ENCODE measurements at regions not wholly inside any gene's neighbourhood (a gene's known extent, or its start where the extent isn't known, plus 50 kb on each side); places are given as distances from the start of the nearest gene placed in this dataset.

- Mint-ChIP-seq H3K36me3 (no peaks in the 10 kb centered on the region), H3K4me3 (no peak overlapping the region), H3K27ac (no peak overlapping the region), H3K27me3 (no peaks in the 10 kb centered on the region), H3K9me3 (peaks cover 2 to 14% (median 6%) of the 10 kb centered on the region in 8 donors), H3K4me1 (no peaks in the 10 kb centered on the region)
- H3K36me3 ChIP-seq (ENCODE audit: insufficient read depth, low read length): no peaks in the 10 kb centered on the region
- H3K27ac ChIP-seq (ENCODE audit: low read depth, low read length): no peak overlapping the region
- no peaks in the 10 kb centered on the region for H3K9me3 ChIP-seq (ENCODE audit: control insufficient read depth in 1 of 2, low read length in 2 of 2)
- CTCF ChIA-PET (ENCODE audit: partially characterized antibody): no interaction called here
- H3K27me3 ChIP-seq (ENCODE audit: insufficient read depth, low read length): no peaks in the 10 kb centered on the region
- POLR2A ChIA-PET (ENCODE audit: partially characterized antibody): no interaction called here
- no peaks in the 10 kb centered on the region for H3K4me1 ChIP-seq (ENCODE audit: insufficient read depth, low read length)
- no peak overlapping the region for H3K4me3 ChIP-seq (ENCODE audit: low read length in 2 of 2)
- intact Hi-C loops (cut with micrococcal nuclease): no loop called here
- DNase-seq: no peak
These were observed 621.1 kb upstream of the ADGRB3 start for GRCh38 chr6:68013780-68014515.

- H3K4me3 Mint-ChIP-seq: no peak overlapping the region
- intact Hi-C loops (cut with micrococcal nuclease): no loop called here
- no peak overlapping the region for H3K27ac Mint-ChIP-seq
- POLR2A ChIA-PET (ENCODE audit: partially characterized antibody): no interaction called here
- Histone ChIP-seq H3K4me3 (ENCODE audit: low read length in 2 of 2) (no peak overlapping the region), H3K27me3 (ENCODE audit: insufficient read depth, low read length) (no peaks in the 10 kb centered on the region), H3K36me3 (ENCODE audit: insufficient read depth, low read length) (no peaks in the 10 kb centered on the region), H3K4me1 (ENCODE audit: insufficient read depth, low read length) (no peaks in the 10 kb centered on the region), H3K27ac (ENCODE audit: low read depth, low read length) (no peak overlapping the region), H3K9me3 (ENCODE audit: control insufficient read depth in 1 of 2, low read length in 2 of 2) (no peaks in the 10 kb centered on the region)
- H3K27me3 Mint-ChIP-seq: no peaks in the 10 kb centered on the region
- DNase-seq: no peak
- no peaks in the 10 kb centered on the region for H3K4me1 Mint-ChIP-seq
- H3K9me3 Mint-ChIP-seq: peaks cover 2 to 15% (median 5%) of the 10 kb centered on the region in 8 donors
- H3K36me3 Mint-ChIP-seq: no peaks in the 10 kb centered on the region
- CTCF ChIA-PET (ENCODE audit: partially characterized antibody): no interaction called here
These were observed 622.3 kb upstream of the ADGRB3 start for GRCh38 chr6:68012822-68013221.

GRCh38 chr6:68010936-68011335 is 624.1 kb upstream of the ADGRB3 start:
- DNase-seq: no peak
- no peaks in the 10 kb centered on the region for H3K36me3 ChIP-seq (ENCODE audit: insufficient read depth, low read length)
- H3K9me3 ChIP-seq (ENCODE audit: control insufficient read depth in 1 of 2, low read length in 2 of 2): no peaks in the 10 kb centered on the region
- peaks cover 2 to 19% (median 5%) of the 10 kb centered on the region in 8 donors for H3K9me3 Mint-ChIP-seq
- no peaks in the 10 kb centered on the region for H3K4me1 ChIP-seq (ENCODE audit: insufficient read depth, low read length)
- H3K27ac Mint-ChIP-seq: no peak overlapping the region
- H3K4me3 ChIP-seq (ENCODE audit: low read length in 2 of 2): no peak overlapping the region
- ChIA-PET CTCF (ENCODE audit: partially characterized antibody) (no interaction called here), POLR2A (ENCODE audit: partially characterized antibody) (no interaction called here)
- H3K4me1 Mint-ChIP-seq: no peaks in the 10 kb centered on the region
- H3K36me3 Mint-ChIP-seq: no peaks in the 10 kb centered on the region
- no peaks in the 10 kb centered on the region for H3K27me3 Mint-ChIP-seq
- H3K27ac ChIP-seq (ENCODE audit: low read depth, low read length): no peak overlapping the region
- no peak overlapping the region for H3K4me3 Mint-ChIP-seq
- intact Hi-C loops (cut with micrococcal nuclease): no loop called here
- no peaks in the 10 kb centered on the region for H3K27me3 ChIP-seq (ENCODE audit: insufficient read depth, low read length)

- CTCF ChIA-PET (ENCODE audit: partially characterized antibody): no interaction called here
- Mint-ChIP-seq H3K36me3 (no peaks in the 10 kb centered on the region), H3K4me3 (no peak overlapping the region), H3K4me1 (no peaks in the 10 kb centered on the region), H3K27ac (no peak overlapping the region), H3K27me3 (no peaks in the 10 kb centered on the region), H3K9me3 (peaks cover 2 to 18% (median 4%) of the 10 kb centered on the region in 8 donors)
- H3K4me3 ChIP-seq (ENCODE audit: low read length in 2 of 2): no peak overlapping the region
- no peaks in the 10 kb centered on the region for H3K36me3 ChIP-seq (ENCODE audit: insufficient read depth, low read length)
- intact Hi-C loops (cut with micrococcal nuclease): no loop called here
- no peak for DNase-seq
- H3K9me3 ChIP-seq (ENCODE audit: control insufficient read depth in 1 of 2, low read length in 2 of 2): no peaks in the 10 kb centered on the region
- no peaks in the 10 kb centered on the region for H3K27me3 ChIP-seq (ENCODE audit: insufficient read depth, low read length)
- POLR2A ChIA-PET (ENCODE audit: partially characterized antibody): no interaction called here
- no peaks in the 10 kb centered on the region for H3K4me1 ChIP-seq (ENCODE audit: insufficient read depth, low read length)
- no peak overlapping the region for H3K27ac ChIP-seq (ENCODE audit: low read depth, low read length)
These were observed 626.6 kb upstream of the ADGRB3 start for GRCh38 chr6:68008445-68008844.

GRCh38 chr6:68007717-68008116 is 627.4 kb upstream of the ADGRB3 start:
- Histone ChIP-seq H3K27ac (ENCODE audit: low read depth, low read length) (no peak overlapping the region), H3K27me3 (ENCODE audit: insufficient read depth, low read length) (no peaks in the 10 kb centered on the region), H3K4me1 (ENCODE audit: insufficient read depth, low read length) (no peaks in the 10 kb centered on the region), H3K36me3 (ENCODE audit: insufficient read depth, low read length) (no peaks in the 10 kb centered on the region), H3K4me3 (ENCODE audit: low read length in 2 of 2) (no peak overlapping the region), H3K9me3 (ENCODE audit: control insufficient read depth in 1 of 2, low read length in 2 of 2) (no peaks in the 10 kb centered on the region)
- peaks cover 0 to 18% (median 3%) of the 10 kb centered on the region in 8 donors for H3K9me3 Mint-ChIP-seq
- intact Hi-C loops (cut with micrococcal nuclease): no loop called here
- H3K4me3 Mint-ChIP-seq: no peak overlapping the region
- ChIA-PET CTCF (ENCODE audit: partially characterized antibody) (no interaction called here), POLR2A (ENCODE audit: partially characterized antibody) (no interaction called here)
- no peak for DNase-seq
- H3K27me3 Mint-ChIP-seq: no peaks in the 10 kb centered on the region
- H3K27ac Mint-ChIP-seq: no peak overlapping the region
- no peaks in the 10 kb centered on the region for H3K4me1 Mint-ChIP-seq
- H3K36me3 Mint-ChIP-seq: no peaks in the 10 kb centered on the region

GRCh38 chr6:67986694-67987232 is 648.3 kb upstream of the ADGRB3 start:
- H3K36me3 Mint-ChIP-seq: no peaks in the 10 kb centered on the region
- peaks cover 0 to 11% (median 5%) of the 10 kb centered on the region in 8 donors for H3K9me3 Mint-ChIP-seq
- no peaks in the 10 kb centered on the region for H3K4me1 Mint-ChIP-seq
- intact Hi-C loops (cut with micrococcal nuclease): no loop called here
- no peak for DNase-seq
- CTCF ChIA-PET (ENCODE audit: partially characterized antibody): no interaction called here
- no peak overlapping the region for H3K4me3 ChIP-seq (ENCODE audit: low read length in 2 of 2)
- no peaks in the 10 kb centered on the region for H3K27me3 ChIP-seq (ENCODE audit: insufficient read depth, low read length)
- H3K27ac Mint-ChIP-seq: no peak overlapping the region
- H3K4me1 ChIP-seq (ENCODE audit: insufficient read depth, low read length): no peaks in the 10 kb centered on the region
- no peak overlapping the region for H3K27ac ChIP-seq (ENCODE audit: low read depth, low read length)
- POLR2A ChIA-PET (ENCODE audit: partially characterized antibody): no interaction called here
- no peaks in the 10 kb centered on the region for H3K27me3 Mint-ChIP-seq
- no peaks in the 10 kb centered on the region for H3K36me3 ChIP-seq (ENCODE audit: insufficient read depth, low read length)
- no peaks in the 10 kb centered on the region for H3K9me3 ChIP-seq (ENCODE audit: control insufficient read depth in 1 of 2, low read length in 2 of 2)
- no peak overlapping the region for H3K4me3 Mint-ChIP-seq

- H3K4me3 ChIP-seq (ENCODE audit: low read length in 2 of 2): no peak overlapping the region
- H3K9me3 ChIP-seq (ENCODE audit: control insufficient read depth in 1 of 2, low read length in 2 of 2): no peaks in the 10 kb centered on the region
- POLR2A ChIA-PET (ENCODE audit: partially characterized antibody): no interaction called here
- H3K4me1 ChIP-seq (ENCODE audit: insufficient read depth, low read length): no peaks in the 10 kb centered on the region
- no peak overlapping the region for H3K27ac Mint-ChIP-seq
- CTCF ChIA-PET (ENCODE audit: partially characterized antibody): no interaction called here
- H3K27me3 Mint-ChIP-seq: no peaks in the 10 kb centered on the region
- DNase-seq: no peak
- intact Hi-C loops (cut with micrococcal nuclease): no loop called here
- H3K27me3 ChIP-seq (ENCODE audit: insufficient read depth, low read length): no peaks in the 10 kb centered on the region
- peaks cover 0 to 17% (median under 1%) of the 10 kb centered on the region in 8 donors for H3K9me3 Mint-ChIP-seq
- H3K4me3 Mint-ChIP-seq: no peak overlapping the region
- H3K27ac ChIP-seq (ENCODE audit: low read depth, low read length): no peak overlapping the region
- H3K4me1 Mint-ChIP-seq: no peaks in the 10 kb centered on the region
- no peaks in the 10 kb centered on the region for H3K36me3 Mint-ChIP-seq
- H3K36me3 ChIP-seq (ENCODE audit: insufficient read depth, low read length): no peaks in the 10 kb centered on the region
These were observed 658.6 kb upstream of the ADGRB3 start for GRCh38 chr6:67976486-67976885.
